ENCODE measurements at regions not wholly inside any gene's neighbourhood (a gene's known extent, or its start where the extent isn't known, plus 50 kb on each side); places are given as distances from the start of the nearest gene placed in this dataset.

DNA sequence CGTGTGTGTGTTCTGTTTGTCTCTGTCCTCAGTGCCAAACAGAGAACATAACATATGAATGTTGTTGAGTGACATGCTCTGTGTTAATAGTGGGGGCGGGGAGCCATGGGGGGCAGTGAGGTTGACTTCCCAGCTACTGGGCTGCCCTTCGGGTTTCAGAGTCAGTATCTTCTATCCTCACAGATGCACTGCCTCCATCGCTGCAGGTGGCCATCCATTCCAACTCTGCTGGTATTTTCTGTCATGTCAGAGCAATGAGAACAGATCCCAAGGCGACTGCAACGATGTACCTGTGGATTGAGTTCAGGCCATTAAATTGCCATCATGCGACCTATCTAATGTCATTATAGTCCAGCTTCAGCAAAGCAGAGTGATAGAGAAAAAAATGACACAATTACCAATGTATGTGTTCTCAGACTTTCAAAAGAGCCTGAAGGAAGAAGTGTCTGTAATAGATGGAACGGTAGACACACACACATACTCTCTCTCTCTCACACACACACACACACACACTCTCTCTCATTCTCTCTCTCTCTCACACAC is 418.5 kb downstream of the RWDD3 start:
- TF ChIP-seq EZH2phosphoT487 (IDR thresholded peaks at IDR 0.05; ENCODE audit: insufficient read depth, low read depth) (no peak), EZH2 (IDR thresholded peaks at IDR 0.05; ENCODE audit: insufficient read depth, poor library complexity, severe bottlenecking) (no peak)
